ENCODE measurements at regions not wholly inside any gene's neighbourhood (a gene's known extent, or its start where the extent isn't known, plus 50 kb on each side); places are given as distances from the start of the nearest gene placed in this dataset.
"Not testable (repeated sequence)": the region's sequence is repeated elsewhere in the genome, so short reads cannot be mapped to it uniquely, and the experiment has no call there.

DNA sequence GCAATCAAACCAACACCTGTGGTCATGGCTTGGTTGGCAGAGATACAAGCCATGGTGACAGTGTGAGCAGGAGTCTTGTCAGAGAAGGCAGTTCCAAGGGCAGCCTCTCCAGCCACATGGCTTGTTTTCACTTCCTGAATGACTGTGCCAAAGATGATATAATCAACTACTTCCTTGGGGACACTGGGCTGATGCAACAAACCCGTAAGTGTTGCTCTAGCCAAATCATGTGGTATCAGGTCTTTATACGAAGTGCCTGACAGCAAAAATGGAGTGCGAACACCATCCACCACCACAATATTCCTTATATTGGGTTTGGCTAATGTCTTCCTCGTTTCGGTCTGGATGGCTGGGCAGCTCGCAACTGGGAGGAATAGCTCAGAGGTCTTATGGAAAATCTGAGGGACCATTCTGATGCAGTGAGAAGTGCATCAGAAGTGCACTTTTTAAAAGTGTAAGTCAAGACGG lies 922.0 kb downstream of the NLGN4X start:
- Mint-ChIP-seq H3K4me3 (no peak overlapping the region), H3K27ac (no peak overlapping the region), H3K9me3 (no peaks in the 10 kb centered on the region), H3K36me3 (ENCODE audit: low read depth) (no peaks in the 10 kb centered on the region), H3K4me1 (ENCODE audit: low read depth) (no peaks in the 10 kb centered on the region), H3K27me3 (no peaks in the 10 kb centered on the region)
- TF ChIP-seq, protein P1, sequence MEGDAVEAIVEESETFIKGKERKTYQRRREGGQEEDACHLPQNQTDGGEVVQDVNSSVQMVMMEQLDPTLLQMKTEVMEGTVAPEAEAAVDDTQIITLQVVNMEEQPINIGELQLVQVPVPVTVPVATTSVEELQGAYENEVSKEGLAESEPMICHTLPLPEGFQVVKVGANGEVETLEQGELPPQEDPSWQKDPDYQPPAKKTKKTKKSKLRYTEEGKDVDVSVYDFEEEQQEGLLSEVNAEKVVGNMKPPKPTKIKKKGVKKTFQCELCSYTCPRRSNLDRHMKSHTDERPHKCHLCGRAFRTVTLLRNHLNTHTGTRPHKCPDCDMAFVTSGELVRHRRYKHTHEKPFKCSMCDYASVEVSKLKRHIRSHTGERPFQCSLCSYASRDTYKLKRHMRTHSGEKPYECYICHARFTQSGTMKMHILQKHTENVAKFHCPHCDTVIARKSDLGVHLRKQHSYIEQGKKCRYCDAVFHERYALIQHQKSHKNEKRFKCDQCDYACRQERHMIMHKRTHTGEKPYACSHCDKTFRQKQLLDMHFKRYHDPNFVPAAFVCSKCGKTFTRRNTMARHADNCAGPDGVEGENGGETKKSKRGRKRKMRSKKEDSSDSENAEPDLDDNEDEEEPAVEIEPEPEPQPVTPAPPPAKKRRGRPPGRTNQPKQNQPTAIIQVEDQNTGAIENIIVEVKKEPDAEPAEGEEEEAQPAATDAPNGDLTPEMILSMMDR (IDR thresholded peaks at IDR 0.05), result no peak
- intact Hi-C loops (cut with micrococcal nuclease), result no loop called here
- ChIA-PET CTCF (no interaction called here), POLR2A (no interaction called here)
- DNase-seq (peak; percentile 1), ATAC-seq (no peak)

GRCh38 chrX:5305452-5305851 lies 923.2 kb downstream of the NLGN4X start:
- Mint-ChIP-seq H3K4me3 (no peak overlapping the region), H3K27ac (no peak overlapping the region), H3K9me3 (no peaks in the 10 kb centered on the region), H3K36me3 (ENCODE audit: low read depth) (no peaks in the 10 kb centered on the region), H3K4me1 (ENCODE audit: low read depth) (no peaks in the 10 kb centered on the region), H3K27me3 (no peaks in the 10 kb centered on the region)
- intact Hi-C loops (cut with micrococcal nuclease), result no loop called here
- no peak for ATAC-seq
- TF ChIP-seq, protein P1 (IDR thresholded peaks at IDR 0.05), result no peak
- POLR2A ChIA-PET, result no interaction called here
- no peak for DNase-seq
- CTCF ChIA-PET, result no interaction called here

DNA sequence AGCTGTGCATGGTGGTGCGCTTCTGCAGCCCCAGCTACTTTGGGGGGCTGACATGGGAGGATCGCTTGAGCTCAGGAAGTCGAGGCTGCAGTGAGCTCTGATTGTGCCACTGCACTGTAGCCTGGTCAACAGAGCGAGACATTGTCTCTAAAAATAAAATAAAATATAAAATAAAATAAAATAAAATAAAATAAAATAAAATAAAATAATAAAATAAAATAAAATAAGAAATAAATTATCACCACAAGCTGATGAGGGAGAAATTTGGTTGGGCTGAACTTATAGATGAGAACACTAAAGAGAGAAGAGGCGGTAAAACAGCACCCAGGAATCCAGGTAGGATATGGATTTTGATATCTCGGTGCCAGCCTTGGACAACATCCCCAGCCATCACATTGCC lies 933.7 kb downstream of the NLGN4X start:
- POLR2A ChIA-PET, result no interaction called here
- Mint-ChIP-seq H3K4me1 (ENCODE audit: low read depth) (no peaks in the 10 kb centered on the region), H3K36me3 (ENCODE audit: low read depth) (no peaks in the 10 kb centered on the region), H3K9me3 (no peaks in the 10 kb centered on the region), H3K27me3 (no peaks in the 10 kb centered on the region), H3K4me3 (no peak overlapping the region), H3K27ac (no peak overlapping the region)
- ATAC-seq (no peak), DNase-seq (no peak)
- CTCF ChIA-PET, result no interaction called here
- TF ChIP-seq, protein P1 (IDR thresholded peaks at IDR 0.05), result no peak
- intact Hi-C loops (cut with micrococcal nuclease), result no loop called here

GRCh38 chrX:5290635-5291034 lies 938.0 kb downstream of the NLGN4X start:
- no peaks in the 10 kb centered on the region for H3K4me1 Mint-ChIP-seq (ENCODE audit: low read depth)
- ChIA-PET POLR2A (no interaction called here), CTCF (no interaction called here)
- intact Hi-C loops (cut with micrococcal nuclease), result no loop called here
- no peak overlapping the region for H3K27ac Mint-ChIP-seq
- DNase-seq (no peak), ATAC-seq (no peak)
- H3K36me3 Mint-ChIP-seq (ENCODE audit: low read depth), result no peaks in the 10 kb centered on the region
- no peak overlapping the region for H3K4me3 Mint-ChIP-seq
- TF ChIP-seq, protein P1 (IDR thresholded peaks at IDR 0.05), result no peak
- no peaks in the 10 kb centered on the region for H3K9me3 Mint-ChIP-seq
- H3K27me3 Mint-ChIP-seq, result no peaks in the 10 kb centered on the region

GRCh38 chrX:5289949-5290348 lies 938.7 kb downstream of the NLGN4X start:
- intact Hi-C loops (cut with micrococcal nuclease); POLR2A ChIA-PET; CTCF ChIA-PET; ATAC-seq; DNase-seq; H3K27me3 Mint-ChIP-seq; H3K4me1 Mint-ChIP-seq (ENCODE audit: low read depth); H3K9me3 Mint-ChIP-seq; H3K36me3 Mint-ChIP-seq (ENCODE audit: low read depth); H3K4me3 Mint-ChIP-seq; H3K27ac Mint-ChIP-seq: not testable (repeated sequence)

DNA sequence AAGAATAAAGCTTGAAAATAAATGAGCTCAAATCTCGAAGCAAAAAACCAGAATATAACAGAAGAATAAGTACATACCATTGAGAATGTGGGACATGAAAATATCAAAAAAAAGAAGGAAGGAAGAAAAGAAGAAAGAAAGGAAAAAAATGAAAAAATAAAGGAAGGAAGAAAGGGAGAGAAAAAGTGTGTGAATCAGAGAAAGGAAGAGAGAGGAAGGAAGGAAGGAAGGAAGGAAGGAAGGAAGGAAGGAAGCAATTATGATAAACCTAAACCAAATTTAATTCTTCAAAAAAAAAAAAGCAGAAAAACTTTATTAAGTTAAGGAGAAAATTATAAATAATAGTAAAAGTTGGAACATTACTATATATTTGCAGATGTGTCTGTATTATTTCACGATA lies 949.8 kb downstream of the NLGN4X start:
- Mint-ChIP-seq H3K4me3 (no peak overlapping the region), H3K27me3 (no peaks in the 10 kb centered on the region), H3K9me3 (peaks cover 3% of the 10 kb centered on the region), H3K4me1 (ENCODE audit: low read depth) (no peaks in the 10 kb centered on the region), H3K36me3 (ENCODE audit: low read depth) (no peaks in the 10 kb centered on the region), H3K27ac (no peak overlapping the region)
- DNase-seq (no peak), ATAC-seq (no peak)
- ChIA-PET POLR2A (no interaction called here), CTCF (no interaction called here)
- TF ChIP-seq, protein P1 (IDR thresholded peaks at IDR 0.05), result no peak
- intact Hi-C loops (cut with micrococcal nuclease), result no loop called here
